NT2/D1 (cell line): ENCODE measurements at regions not wholly inside any gene's neighbourhood (a gene's known extent, or its start where the extent isn't known, plus 50 kb on each side); places are given as distances from the start of the nearest gene placed in this dataset.

Source experiments
- YY1 ChIP-seq: IDR thresholded peaks from 2 replicates; pipeline ENCODE4 v1.6.1; 2011; ENCODE audit not compliant: insufficient read length, insufficient read depth
- ZNF274 ChIP-seq: IDR thresholded peaks from 2 replicates; pipeline ENCODE4 v1.6.1; 2011; ENCODE audit warnings: mild to moderate bottlenecking, low read depth, low read length

- no peak for TF ChIP-seq ZNF274
- no peak for TF ChIP-seq YY1
Measured at GRCh38 chr11:15615398-15616096, 500.8 kb downstream of the INSC start.
